HG03196 (cell line): ENCODE measurements at regions not wholly inside any gene's neighbourhood (a gene's known extent, or its start where the extent isn't known, plus 50 kb on each side); places are given as distances from the start of the nearest gene placed in this dataset.
A peak's percentile ranks its signal among the peaks of the same experiment; 100 is the strongest.

ENCODE experiments used
- ATAC-seq: cut with Tn5 transposase; IDR thresholded peaks from one replicate; pipeline ENCODE4 v1.9.1; 2021; ENCODE audit not compliant: unreplicated experiment

GRCh38 chr4:162661913-162662312 is 498.1 kb upstream of the FSTL5 start:
- ATAC-seq: no peak

- ATAC-seq: no peak
These were observed 495.9 kb upstream of the FSTL5 start for GRCh38 chr4:162659716-162660115.

GRCh38 chr4:162657966-162658365 is 494.2 kb upstream of the FSTL5 start:
- ATAC-seq: no peak

GRCh38 chr4:162650166-162650565 is 486.4 kb upstream of the FSTL5 start:
- ATAC-seq: no peak

GRCh38 chr4:162645381-162645780 is 481.6 kb upstream of the FSTL5 start:
- ATAC-seq: no peak

GRCh38 chr4:162644346-162644745 is 480.5 kb upstream of the FSTL5 start:
- no peak for ATAC-seq

GRCh38 chr4:162640152-162640551 is 476.4 kb upstream of the FSTL5 start:
- no peak for ATAC-seq

- no peak for ATAC-seq
These were observed 470.6 kb upstream of the FSTL5 start for GRCh38 chr4:162634390-162634789.

GRCh38 chr4:162622664-162623063 is 458.9 kb upstream of the FSTL5 start:
- no peak for ATAC-seq

GRCh38 chr4:162610116-162610515 is 446.3 kb upstream of the FSTL5 start:
- no peak for ATAC-seq

- no peak for ATAC-seq
These were observed 422.5 kb upstream of the FSTL5 start for GRCh38 chr4:162586266-162586665.

- no peak for ATAC-seq
These were observed 418.4 kb upstream of the FSTL5 start for GRCh38 chr4:162582180-162582579.

GRCh38 chr4:162565730-162566129 is 401.9 kb upstream of the FSTL5 start:
- no peak for ATAC-seq

GRCh38 chr4:162560073-162560472 is 396.3 kb upstream of the FSTL5 start:
- no peak for ATAC-seq

GRCh38 chr4:162557516-162558106 is 393.8 kb upstream of the FSTL5 start:
- ATAC-seq: peak; percentile 64

GRCh38 chr4:162535121-162535520 is 371.3 kb upstream of the FSTL5 start:
- ATAC-seq: no peak

GRCh38 chr4:162523171-162523570 is 359.4 kb upstream of the FSTL5 start:
- no peak for ATAC-seq

GRCh38 chr4:162522724-162523123 is 358.9 kb upstream of the FSTL5 start:
- ATAC-seq: no peak

- no peak for ATAC-seq
These were observed 347.1 kb upstream of the FSTL5 start for GRCh38 chr4:162510937-162511336.

GRCh38 chr4:162510115-162510514 is 346.3 kb upstream of the FSTL5 start:
- ATAC-seq: no peak

- ATAC-seq: no peak
These were observed 345.5 kb upstream of the FSTL5 start for GRCh38 chr4:162509333-162509732.

GRCh38 chr4:162506253-162506652 is 342.5 kb upstream of the FSTL5 start:
- no peak for ATAC-seq

- no peak for ATAC-seq
These were observed 340.1 kb upstream of the FSTL5 start for GRCh38 chr4:162503868-162504267.
